Muscle of arm (tissue), 1 donor: ENCODE measurements at regions not wholly inside any gene's neighbourhood (a gene's known extent, or its start where the extent isn't known, plus 50 kb on each side); places are given as distances from the start of the nearest gene placed in this dataset.
A peak's percentile ranks its signal among the peaks of the same experiment; 100 is the strongest.
"Not testable (repeated sequence)": the region's sequence is repeated elsewhere in the genome, so short reads cannot be mapped to it uniquely, and the experiment has no call there.

ENCODE experiments used
- DNase-seq: peaks from one replicate; pipeline ENCODE4 v3.0.0-alpha.2; 2013

DNA sequence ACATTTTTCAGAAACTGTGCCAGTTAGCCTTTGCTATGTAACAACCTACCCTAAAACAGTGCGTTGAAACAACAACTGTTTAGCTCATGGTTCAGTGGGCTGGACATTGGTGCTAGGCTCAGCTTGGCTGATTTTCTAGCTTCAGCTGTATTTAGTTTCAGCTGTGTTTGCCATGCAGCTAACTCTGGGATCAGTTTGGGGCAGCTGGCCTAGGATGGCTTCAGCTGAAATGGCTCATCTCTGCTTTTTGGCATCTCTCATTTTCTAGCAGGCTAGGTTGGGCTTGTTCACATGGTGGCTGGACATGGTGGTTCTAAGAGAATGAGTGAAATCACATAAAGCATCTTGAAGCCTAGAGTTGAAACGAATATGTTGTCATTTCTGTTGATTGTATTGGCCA lies 464.2 kb downstream of the QKI start:
- no peak for DNase-seq

DNA sequence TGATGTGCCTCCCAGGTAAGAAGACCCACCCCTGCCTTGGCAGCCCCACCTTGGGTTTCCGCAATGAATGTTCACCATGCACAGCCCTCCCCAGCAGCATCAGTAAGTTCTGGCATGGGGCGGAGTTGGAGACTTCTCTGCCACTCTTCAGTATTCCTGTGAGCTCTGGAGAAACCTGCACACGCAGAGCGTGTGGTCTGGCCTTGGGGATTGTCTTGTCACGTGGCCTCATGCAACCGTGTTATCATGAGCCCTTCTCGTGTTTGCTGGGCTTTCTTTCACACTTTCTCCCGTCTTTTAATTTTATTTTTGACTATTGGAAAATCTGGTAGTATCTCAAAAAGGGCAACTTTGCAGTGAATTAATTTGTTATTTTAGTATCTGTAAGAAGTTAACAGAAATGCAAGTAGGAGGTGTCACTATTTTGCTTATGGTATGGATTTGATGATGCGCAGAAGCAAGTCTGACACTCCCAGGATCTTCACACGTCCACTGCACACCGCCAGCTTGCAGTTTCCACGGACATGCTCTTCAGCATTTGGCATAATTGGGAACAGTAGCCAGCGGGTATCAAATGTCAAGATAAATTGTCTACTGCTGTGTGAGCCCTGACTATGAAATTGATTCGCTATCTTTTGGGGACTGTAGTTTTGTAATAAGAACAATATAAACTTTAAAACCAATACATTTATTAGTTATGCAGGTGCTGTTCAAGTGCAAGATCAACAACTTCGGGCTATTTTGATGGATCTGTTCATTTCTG lies 463.5 kb downstream of the QKI start:
- no peak for DNase-seq

DNA sequence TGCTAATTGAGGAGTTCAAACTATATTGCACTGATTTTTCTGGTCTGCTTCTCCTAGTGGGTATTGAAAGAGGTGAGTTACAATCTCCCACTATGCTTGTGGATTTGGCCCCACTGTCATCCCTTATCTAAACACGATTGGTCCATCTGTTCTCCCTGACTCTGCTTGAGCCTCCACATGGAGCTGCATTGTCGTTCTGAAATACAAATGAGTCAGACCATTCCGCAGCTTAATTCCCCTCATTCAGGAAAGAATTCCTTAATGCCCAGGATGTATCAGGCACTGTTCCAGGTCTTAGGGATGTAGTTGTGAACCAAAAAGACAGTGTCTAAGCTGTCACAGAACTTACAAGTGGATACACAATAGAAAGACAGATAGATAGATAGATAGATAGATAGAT lies 461.9 kb downstream of the QKI start:
- no peak for DNase-seq

- no peak for DNase-seq
Observed at GRCh38 chr6:163874784-163875183, 460.3 kb downstream of the QKI start.

- peak; percentile 55 for DNase-seq
Observed at GRCh38 chr6:163872335-163872734, 457.8 kb downstream of the QKI start.

DNA sequence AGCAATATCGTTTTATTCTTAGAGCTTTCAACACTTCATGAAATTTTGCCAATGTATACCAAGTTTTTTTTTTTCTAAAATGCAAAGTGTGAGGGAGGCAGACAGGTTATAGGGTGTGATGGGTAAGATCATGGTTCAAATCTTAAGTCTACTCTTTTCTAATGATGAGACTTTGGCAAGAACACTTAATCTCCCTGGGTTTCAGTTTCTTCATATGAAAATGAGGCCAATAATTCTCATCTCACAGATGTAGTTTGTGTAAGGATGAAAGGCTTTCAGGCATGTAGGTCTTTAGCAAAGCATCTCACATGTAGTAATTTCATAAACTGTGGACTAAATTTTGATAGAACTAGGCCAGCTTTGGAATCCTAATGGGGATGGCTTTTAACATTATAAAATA lies 457.1 kb downstream of the QKI start:
- DNase-seq: no peak

GRCh38 chr6:163867518-163868292 lies 453.2 kb downstream of the QKI start:
- DNase-seq: no peak

DNA sequence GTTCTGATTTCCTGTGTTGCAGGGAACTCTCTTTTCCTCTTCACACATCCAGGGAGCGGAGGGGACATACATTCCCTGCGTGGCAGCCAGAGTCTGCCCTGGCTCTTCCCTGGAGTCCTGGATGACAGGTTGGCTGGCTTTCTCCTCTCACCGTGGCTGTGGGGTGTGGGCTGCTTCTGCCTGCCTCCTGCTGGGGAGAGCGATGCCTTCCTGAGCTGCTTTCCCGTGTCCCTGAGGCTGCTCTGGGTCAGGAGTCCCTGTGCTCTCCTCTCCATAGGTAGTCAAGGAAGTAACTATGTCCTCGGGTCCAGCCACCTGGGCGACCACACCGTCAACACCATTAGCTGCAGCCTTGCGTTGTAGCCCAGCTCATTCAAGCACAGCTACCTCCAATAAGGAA lies 451.7 kb downstream of the QKI start:
- no peak for DNase-seq

DNA sequence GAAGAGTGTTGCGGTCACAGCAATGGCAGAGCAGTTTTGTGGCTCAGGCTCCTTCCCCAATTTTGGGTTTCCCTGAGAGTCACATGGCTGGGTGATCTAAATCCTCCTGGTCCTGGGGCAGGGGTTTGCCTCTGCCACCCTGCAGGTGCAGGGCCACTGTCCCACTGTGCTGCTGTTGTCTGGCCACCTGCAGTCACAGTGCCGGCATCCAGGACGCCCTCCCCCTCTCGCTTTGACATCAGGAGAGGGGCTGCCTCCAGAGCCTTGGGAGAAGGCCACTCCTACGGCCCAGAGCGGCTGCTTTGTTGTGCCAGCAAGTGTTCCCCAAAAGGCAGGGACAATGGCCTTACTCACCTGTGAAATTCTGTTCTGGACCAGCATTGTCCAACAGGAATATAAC lies 449.0 kb downstream of the QKI start:
- no peak for DNase-seq

GRCh38 chr6:163862701-163863100 lies 448.2 kb downstream of the QKI start:
- DNase-seq: no peak

GRCh38 chr6:163861627-163862026 lies 447.1 kb downstream of the QKI start:
- no peak for DNase-seq

DNA sequence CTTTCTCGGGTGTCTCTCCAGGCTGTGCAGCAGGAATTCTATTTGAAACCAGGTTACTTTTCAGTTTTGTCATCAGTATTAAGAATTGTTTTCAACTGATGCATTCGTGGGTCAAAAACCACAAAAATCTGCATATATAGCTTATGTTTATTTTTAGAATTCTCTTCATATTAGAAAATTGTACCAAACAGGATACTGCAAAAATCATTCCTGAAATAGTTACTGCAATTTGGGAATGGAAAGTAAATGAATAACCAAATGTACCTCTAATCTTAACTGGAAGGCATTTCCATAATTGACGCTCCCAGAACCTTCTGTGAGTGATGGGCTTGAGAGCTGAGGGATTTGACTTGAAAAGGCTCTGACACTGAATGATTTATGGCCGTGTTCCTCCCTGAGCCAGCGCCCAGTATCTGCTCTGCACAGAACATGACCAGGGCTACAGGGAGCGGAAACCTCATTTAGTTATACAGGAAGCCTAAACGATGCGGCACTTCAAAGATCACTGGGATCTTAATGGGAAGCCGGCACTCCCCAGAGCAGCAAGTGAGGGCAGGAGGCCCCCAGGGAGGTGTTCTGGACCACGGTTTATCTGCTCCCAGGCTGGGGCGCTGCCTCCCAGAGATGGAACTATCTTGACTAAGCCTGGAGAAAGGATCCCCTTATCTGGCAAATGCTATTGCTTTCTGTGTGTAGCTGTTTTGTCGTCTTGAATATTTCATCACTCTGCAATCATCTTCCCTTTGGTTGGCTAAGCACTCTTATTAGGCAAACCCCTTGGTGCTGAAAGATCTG lies 446.0 kb downstream of the QKI start:
- DNase-seq: no peak

- DNase-seq: not testable (repeated sequence)
Observed at GRCh38 chr6:163858870-163859269, 444.4 kb downstream of the QKI start.

- no peak for DNase-seq
Observed at GRCh38 chr6:163857421-163857820, 442.9 kb downstream of the QKI start.

- no peak for DNase-seq
Observed at GRCh38 chr6:163850874-163851273, 436.4 kb downstream of the QKI start.

GRCh38 chr6:163844761-163845160 lies 430.2 kb downstream of the QKI start:
- no peak for DNase-seq

DNA sequence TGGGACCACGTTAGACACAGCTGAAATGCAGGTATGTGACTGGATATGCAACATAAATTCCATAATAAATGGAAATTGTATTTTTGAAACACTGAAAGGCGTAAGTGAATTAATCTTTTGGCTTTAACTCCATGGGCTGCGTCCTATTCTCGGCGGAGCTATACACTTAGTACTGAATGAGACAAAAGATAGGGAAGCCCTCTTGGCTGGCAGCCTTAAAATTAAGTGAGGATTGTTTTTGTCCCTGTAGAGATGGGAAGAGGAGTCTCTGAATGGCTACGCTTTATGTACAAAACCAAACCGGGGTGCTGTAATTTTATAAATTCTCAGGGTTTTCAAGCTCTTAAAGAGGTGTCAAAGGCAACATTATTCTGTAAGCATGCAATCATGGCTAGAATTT lies 429.8 kb downstream of the QKI start:
- DNase-seq: no peak

- DNase-seq: no peak
Observed at GRCh38 chr6:163843218-163843617, 428.7 kb downstream of the QKI start.

DNA sequence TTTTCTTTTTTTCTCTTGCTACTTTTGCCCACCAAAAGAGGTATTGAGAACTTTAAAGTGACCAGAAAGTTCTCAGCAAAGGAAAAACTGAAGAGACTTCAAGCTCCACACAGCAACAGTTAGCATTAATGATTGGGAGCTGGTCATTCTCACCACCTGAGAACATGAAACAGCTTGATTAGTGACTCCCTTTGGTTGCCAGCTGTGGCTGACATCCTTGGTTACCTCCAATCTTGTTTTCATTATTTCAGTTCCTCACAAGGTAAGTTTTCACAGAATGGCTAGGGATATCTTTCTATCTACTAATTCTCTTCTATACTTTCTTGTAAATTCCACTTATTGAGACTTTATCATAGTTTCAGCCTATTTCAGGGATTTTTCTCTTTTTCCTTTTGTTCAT lies 427.9 kb downstream of the QKI start:
- DNase-seq: no peak

DNA sequence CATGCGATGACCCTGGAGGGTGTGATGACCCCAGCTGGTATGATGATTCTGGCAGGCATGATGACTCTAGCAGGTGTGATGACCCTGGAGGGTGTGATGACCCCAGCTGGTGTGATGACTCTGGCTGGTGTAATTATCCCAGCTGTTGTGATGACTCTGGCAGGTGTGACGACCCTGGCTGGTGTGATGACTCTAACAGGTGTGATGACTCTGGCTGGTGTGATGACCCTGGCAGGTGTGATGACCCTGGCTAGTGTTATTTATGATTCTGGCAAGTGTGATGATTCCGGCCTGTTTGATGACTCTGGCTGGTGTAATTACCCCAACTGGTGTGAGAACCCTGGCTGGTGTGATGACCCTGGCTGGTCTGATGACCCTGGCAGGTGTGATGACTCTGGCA lies 427.2 kb downstream of the QKI start:
- DNase-seq: no peak

DNA sequence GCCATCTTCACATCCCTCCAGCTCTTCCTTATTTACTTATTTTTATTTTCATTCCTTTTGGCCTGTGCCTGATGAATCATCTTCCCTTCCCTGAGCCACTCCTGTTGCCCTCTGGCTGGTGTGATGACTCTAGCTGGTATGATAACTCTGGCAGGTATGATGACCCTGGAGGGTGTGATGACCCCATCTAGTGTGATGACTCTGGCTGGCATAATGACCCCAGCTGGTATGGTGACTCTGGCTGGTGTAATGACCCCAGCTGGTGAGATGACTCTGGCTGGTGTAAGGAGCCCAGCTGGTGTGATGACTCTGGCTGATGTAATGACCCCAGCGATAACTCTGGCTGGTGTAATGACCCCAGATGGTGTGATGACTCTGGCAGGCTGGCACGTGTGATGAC lies 426.8 kb downstream of the QKI start:
- DNase-seq: no peak

DNA sequence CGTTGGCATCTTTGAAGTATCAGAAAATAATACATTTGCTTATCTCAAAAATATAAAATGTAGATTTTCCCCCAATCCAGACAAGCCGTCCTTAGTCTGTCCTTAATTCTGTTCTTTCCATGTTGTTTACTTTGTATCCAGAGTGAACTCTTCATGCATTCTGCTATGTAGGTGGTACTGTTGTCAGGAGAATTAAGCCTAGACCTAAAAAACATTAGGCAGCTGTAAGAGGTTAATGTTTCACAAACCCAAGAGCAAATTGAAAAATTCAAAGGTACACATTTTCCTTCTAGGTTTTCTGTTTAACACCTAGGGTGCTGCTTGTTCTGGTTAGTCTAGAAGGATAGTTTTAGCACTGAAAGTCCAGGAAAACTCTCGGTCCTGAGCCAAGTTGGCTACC lies 426.4 kb downstream of the QKI start:
- no peak for DNase-seq

DNA sequence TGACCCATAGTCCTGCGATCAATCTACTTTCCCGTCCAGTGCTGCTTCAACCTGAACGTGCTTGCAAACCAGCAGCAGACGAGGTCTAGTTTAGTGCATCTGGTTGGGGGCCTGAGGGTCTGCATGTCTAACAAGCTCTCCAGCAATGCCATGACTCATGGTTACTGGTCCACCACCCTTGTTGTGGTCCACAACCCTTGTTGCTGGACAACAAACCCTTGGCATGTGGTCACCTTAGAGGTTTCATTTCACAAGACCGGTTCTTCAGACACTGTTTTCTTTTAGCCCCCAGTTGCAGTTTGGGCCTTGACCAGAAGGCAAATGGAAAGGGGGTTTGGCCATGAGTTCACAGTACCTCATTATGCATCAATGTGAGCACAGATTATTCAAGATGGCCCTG lies 424.8 kb downstream of the QKI start:
- DNase-seq: no peak
